ENCODE measurements at regions not wholly inside any gene's neighbourhood (a gene's known extent, or its start where the extent isn't known, plus 50 kb on each side); places are given as distances from the start of the nearest gene placed in this dataset.
"Not testable (repeated sequence)": the region's sequence is repeated elsewhere in the genome, so short reads cannot be mapped to it uniquely, and the experiment has no call there.

GRCh38 chr13:44055681-44056080, 176.0 kb downstream of the LACC1 start:
- TF ChIP-seq EZH2 (IDR thresholded peaks at IDR 0.05; ENCODE audit: borderline replicate concordance, low read length) = not testable (repeated sequence)
- TF ChIP-seq, protein P1, sequence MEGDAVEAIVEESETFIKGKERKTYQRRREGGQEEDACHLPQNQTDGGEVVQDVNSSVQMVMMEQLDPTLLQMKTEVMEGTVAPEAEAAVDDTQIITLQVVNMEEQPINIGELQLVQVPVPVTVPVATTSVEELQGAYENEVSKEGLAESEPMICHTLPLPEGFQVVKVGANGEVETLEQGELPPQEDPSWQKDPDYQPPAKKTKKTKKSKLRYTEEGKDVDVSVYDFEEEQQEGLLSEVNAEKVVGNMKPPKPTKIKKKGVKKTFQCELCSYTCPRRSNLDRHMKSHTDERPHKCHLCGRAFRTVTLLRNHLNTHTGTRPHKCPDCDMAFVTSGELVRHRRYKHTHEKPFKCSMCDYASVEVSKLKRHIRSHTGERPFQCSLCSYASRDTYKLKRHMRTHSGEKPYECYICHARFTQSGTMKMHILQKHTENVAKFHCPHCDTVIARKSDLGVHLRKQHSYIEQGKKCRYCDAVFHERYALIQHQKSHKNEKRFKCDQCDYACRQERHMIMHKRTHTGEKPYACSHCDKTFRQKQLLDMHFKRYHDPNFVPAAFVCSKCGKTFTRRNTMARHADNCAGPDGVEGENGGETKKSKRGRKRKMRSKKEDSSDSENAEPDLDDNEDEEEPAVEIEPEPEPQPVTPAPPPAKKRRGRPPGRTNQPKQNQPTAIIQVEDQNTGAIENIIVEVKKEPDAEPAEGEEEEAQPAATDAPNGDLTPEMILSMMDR (conservative IDR thresholded peaks at IDR 0.05 in 1 of 2, IDR thresholded peaks at IDR 0.05 in 1 of 2; ENCODE audit: extremely low read depth in 1 of 2, insufficient read depth in 1 of 2, low read depth in 1 of 2, low read length in 2 of 2) = not testable (repeated sequence)

Data from mammary epithelial cell (primary cell).